GM11168 (cell line): ENCODE measurements at regions not wholly inside any gene's neighbourhood (a gene's known extent, or its start where the extent isn't known, plus 50 kb on each side); places are given as distances from the start of the nearest gene placed in this dataset.

ENCODE experiments used
- in situ Hi-C: fragments of 300-500 bp; cut with MboI; formaldehyde crosslinking; loops from one replicate; pipeline ENCODE4 v1.12.0; 2022; ENCODE audit warnings: low sequenced_read_pairs; ENCODE audit not compliant: unreplicated experiment

DNA sequence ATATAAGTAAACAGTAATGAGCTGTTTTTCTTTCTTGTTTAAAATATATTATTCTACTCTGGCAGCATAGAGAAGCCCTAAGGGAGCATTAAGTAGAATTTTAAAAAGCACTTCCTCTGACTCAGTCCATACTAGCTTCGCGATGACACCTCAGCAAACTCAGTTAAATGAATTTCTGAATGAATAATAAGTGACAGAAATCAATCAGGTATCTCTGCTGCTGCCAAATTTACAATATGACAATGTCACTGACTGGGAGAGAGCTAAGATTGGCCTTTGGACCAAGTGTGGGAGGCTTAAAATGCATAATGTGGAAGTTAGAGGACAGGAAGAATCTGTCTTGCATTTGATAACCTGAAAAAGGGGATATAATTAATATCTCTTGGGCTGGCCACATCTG, 296.1 kb downstream of the HHIPL2 start:
- in situ Hi-C loops, result no loop called here

- in situ Hi-C loops, result no loop called here
Observed at GRCh38 chr1:222250376-222250775, 297.5 kb downstream of the HHIPL2 start.

DNA sequence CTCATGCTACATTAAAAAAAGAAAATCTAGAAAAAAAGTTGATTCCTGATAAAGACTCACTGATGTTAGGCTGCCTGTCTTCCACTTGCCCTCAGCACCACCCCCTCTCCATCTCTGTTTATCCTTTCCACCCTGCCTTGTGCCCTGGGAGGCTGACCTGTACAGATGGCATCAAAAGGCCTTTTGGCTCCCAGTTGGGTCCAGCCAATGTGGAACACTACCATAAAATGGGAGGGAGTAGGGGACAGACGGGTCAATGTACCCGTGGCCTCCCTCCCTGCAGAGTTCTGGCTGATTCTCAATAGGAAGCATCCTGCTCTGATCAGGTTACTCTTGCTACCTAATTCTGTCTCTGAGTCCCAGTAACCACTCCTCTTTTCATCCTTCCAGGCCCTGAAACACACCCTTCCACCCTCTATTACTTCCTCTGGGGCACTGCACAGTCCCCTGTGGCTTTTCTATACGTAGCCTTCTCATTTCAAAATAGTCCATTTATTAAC, 300.0 kb downstream of the HHIPL2 start:
- in situ Hi-C loops, result no loop called here

DNA sequence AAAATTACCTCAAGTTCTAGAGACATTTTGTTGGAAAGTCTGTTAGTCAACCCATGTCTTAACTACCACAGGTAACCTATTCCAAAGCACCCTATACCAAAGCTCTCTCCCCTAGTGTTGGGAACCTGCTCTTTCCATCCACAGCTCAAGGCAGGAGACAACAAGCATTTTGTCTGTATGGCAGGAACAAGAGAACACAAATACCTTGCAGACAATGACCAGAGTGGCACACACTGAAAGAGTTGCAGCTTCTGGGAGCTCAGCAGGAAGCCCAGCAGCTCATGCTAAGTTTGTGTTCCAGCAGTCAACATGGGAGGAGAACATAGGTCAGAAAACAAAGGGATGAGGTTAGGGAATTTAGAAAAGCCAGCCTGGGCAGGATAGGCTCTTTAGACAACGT, 300.8 kb downstream of the HHIPL2 start:
- in situ Hi-C loops, result no loop called here

GRCh38 chr1:222243902-222244301, 304.0 kb downstream of the HHIPL2 start:
- in situ Hi-C loops, result no loop called here

DNA sequence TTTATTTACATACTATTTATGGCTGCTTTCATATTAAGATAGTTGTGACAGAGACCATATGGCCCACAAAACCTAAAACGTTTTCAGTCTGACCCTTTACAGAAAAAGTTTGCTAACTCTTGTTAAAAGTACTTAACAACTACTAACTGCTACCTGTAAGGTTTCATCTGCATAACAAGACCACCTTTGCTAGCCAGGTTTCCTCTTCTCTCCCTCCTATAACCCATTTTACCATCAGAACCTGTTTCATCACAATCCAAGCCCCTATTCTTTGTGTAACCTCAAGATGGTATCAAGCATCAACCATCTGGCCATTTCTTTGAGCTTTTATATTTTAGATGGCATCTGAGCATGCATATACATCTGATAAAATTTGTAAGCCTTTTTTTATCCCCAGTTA, 305.4 kb downstream of the HHIPL2 start:
- in situ Hi-C loops, result no loop called here

GRCh38 chr1:222241410-222241809, 306.5 kb downstream of the HHIPL2 start:
- in situ Hi-C loops, result no loop called here

- in situ Hi-C loops, result no loop called here
Observed at GRCh38 chr1:222240536-222241181, 307.2 kb downstream of the HHIPL2 start.

GRCh38 chr1:222239130-222239529, 308.8 kb downstream of the HHIPL2 start:
- in situ Hi-C loops, result no loop called here

- in situ Hi-C loops, result no loop called here
Observed at GRCh38 chr1:222234351-222234750, 313.6 kb downstream of the HHIPL2 start.

DNA sequence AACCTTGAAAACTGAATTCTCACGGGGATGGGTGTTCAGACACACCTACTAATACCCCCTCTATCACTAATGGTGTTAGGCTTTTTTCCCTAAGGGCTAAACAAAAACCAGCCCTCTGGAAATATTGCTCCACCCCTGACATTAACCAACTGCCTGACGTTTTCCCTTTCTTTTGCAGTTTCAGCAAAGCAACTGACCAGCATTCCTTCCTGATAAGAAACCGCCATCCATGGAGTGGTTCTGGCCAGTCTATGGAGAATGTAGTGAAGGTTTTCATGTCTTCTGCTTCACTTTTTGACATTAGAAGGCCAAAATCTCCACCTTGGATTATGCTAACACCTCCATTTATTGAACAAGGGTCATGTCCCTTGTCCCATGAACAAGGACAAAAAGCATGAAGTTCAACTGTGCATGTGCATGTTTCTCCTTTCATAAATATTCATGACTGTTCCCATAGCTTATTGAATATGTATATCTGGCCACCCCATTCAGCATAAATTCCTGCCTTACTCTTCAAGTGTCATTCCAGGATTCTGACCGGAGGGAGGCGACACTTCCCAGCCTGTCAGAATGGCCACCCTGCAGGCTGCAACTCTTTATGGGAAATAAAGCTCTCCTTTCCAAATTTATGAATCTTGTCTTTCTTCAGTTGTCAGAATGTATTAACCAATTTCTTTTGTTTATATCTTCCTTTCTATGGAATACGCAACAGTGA, 314.3 kb downstream of the HHIPL2 start:
- in situ Hi-C loops, result no loop called here

DNA sequence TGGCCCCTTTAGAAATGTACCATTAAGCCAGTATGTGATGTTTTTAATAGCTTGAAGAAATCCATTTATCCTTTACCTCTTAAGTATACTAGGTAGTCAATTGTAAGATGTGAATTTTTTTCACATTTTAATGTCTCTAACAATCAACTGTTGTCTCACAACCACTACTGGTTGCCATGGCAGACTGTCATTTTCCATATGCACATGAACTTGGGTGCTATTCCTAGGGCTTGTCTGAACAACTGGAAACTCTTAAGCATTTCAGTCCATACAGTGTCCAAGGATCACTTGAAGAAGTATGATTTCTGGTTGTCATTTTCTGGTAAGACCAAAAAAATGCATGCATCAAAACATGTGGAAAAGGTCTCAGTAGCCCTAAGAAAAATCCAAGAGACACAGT, 315.1 kb downstream of the HHIPL2 start:
- in situ Hi-C loops, result no loop called here

- in situ Hi-C loops, result no loop called here
Observed at GRCh38 chr1:222229672-222230312, 318.1 kb downstream of the HHIPL2 start.

DNA sequence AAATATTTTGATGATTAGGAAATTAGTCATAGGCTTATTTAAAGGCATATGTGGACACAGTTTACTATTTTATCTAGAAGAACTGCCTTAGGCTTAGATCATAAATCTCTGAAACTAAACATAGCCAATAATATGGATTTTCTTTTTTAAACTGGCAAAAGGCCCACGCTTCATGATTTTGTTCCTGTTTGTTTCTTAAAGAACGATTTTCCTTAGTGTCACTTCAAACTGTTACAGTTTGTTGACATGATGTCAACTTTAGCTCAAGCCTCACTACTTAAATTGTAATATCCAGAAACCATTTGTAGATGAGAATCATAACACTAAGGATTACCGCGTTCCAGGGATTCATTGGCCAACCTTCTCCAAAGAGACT, 322.6 kb downstream of the HHIPL2 start:
- in situ Hi-C loops, result no loop called here

DNA sequence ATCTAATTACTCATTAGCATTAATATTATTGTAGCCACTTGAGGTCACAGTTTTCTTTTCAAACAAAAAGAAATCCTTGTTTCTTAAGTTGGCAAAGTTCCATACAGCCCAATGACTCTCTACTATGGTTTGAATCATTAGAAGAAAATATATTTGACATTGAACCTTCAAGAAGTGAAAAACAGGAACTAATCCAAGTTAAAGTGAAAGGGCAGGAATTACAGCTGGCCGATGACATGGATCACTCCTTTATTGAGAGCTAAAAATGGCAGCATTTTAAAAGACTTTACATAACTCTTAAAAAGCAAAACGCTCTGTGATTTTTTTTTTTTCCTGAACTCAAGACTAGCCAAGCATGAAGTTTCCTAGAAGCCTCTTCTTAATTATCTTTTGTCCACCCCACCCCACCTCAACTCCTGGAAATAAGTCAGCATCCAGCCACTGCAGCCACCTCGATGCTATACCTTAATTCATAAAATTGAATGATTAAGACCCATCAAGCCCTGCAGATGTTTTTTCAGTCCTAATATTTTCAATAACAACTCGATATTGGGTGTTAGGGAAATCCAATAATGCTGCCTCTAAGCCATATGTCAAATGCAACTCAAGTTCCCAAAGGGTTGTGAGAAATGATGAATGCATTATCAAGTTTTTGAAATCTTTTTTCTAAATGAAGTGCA, 323.1 kb downstream of the HHIPL2 start:
- in situ Hi-C loops, result no loop called here

DNA sequence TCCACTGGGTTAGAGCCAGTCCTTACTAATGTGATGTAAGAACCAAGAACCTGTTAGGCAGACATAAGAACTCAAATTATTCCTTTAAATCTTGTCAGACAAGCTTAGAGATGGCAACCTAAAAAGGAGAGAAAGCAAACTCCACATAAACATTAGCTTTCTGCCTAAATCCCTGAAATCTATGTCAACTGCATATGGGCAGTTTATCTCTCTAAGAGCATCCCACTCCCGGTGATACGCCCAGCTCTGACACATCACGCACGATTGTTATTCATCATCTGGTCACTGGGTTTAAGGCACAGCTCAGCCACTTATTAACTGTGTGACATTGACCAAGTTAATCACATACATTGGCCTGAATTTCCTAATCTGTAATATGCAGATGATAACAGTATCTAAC, 323.7 kb downstream of the HHIPL2 start:
- in situ Hi-C loops, result no loop called here

DNA sequence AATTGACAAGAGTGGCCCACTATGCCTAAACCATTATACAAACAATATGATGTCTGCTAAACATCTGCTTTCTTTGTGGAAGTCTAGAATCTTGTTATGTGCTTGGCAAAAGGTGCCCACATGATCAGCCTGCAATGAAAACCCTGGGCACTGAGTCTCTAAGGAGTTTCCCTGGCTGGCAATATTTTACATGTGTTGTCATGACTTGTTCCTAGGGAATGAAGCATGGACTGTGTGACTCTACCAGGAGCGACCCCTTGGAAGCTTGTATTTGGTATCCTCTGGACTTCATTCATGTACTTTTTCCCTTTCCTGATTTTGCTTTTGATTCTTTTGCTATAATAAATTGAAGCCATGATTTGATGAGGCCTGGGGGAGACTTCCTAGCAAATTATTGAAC, 324.9 kb downstream of the HHIPL2 start:
- in situ Hi-C loops, result no loop called here

DNA sequence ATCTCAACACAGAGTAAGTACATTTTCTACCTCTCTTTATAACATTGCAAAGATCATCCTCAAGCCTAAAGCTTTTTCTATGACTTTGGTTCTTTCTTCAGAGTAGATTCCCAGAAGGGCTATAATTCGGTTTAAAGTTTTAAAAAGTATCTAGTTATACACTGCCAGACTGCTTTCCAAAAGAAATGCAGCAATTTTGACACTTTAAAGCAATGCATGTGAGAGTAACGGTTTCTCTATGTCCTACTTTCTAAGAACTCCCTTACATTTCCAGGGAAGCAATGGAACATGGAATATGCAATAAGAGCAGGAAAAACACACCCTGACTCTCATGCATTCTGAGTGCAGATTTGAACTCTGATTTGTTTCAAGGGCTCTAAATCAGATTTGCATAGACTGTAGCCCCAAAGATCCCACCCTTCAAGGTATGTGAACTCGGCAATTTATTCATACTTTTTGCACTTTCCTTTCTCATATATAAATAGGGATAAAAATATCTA, 331.6 kb downstream of the HHIPL2 start:
- in situ Hi-C loops, result no loop called here

DNA sequence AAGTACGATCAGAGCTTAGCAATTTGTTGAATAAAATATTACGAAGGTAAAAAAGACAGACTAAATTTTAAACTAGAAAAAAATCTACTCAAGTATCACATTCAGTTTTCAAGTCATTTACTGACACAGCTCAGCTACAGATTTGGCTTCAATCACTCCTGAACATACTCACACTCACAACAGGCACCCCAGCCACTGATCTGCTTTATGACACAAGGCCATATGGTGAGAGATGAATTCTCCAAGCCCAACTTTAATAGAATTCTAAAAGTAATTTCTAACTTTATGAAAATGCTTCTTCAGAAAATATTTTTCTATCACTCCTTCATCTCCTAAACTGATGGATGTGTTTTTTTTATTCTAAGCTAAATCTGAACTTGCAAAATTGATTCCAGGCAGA, 337.1 kb downstream of the HHIPL2 start:
- in situ Hi-C loops, result no loop called here

DNA sequence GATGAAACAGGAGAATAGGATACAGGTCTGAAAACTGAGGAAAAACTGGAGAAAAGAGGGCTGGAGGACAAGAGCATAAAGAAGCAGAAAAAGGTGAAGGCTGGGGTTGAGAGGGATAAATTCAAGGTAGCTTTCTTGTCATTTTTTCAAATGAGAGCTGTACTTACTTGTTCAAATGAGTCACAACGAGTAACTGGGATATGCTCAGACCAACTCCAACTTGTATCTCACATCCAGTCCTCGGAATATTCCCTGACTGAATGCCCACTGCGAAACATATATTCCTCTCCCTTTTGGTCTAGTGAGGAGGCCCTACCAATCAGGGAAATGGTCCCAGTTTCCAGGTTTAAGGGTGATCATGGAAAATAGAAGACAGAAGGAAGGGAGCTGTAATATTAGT, 343.4 kb downstream of the HHIPL2 start:
- in situ Hi-C loops, result no loop called here

DNA sequence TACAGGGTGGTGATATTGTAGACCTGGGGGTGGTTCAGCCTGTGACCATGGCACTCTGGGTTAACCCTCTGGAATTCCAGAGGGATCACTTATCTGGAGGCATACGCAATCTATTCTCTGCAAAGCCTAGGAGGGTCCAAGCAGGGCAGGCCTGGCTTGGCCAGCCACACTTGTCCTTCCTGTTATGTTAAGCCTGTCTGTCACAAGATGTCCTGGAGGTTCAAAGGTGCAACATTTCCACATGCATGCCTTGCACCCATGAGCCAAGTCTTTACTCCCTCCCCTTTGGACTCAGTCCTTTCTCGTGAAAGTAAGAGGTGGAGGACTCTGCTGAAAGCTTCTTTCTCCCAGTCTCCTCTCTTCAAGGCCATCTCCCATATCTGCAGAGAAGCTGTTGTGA, 345.1 kb downstream of the HHIPL2 start:
- in situ Hi-C loops, result no loop called here
